Calu3 (cell line): ENCODE measurements at regions not wholly inside any gene's neighbourhood (a gene's known extent, or its start where the extent isn't known, plus 50 kb on each side); places are given as distances from the start of the nearest gene placed in this dataset.
"Not testable (repeated sequence)": the region's sequence is repeated elsewhere in the genome, so short reads cannot be mapped to it uniquely, and the experiment has no call there.

ENCODE experiments used
- BruUV-seq: library from RNA; stranded (reverse); fragments of 400-500 nt; replicated peaks from 2 replicates; lab custom pipeline; 2021; lab: Mats Ljungman, UMichigan
- CTCF ChIA-PET: fragments of 300-600 bp; sonication (Branson Sonifier 250); formaldehyde crosslinking; loops from one replicate; lab custom pipeline; 2022; ENCODE audit warnings: antibody characterized with exemption; lab: Charles Lee
- DNase-seq: peaks from one replicate; pipeline ENCODE4 v3.0.0; 2022
- H3K27ac Mint-ChIP-seq: one replicate; pipeline ENCODE4 v1.8.0; 2022; ENCODE audit warnings: mixed read lengths; ENCODE audit not compliant: unreplicated experiment
- H3K27me3 Mint-ChIP-seq: one replicate; pipeline ENCODE4 v1.8.0; 2022; ENCODE audit warnings: mixed read lengths; ENCODE audit not compliant: unreplicated experiment
- H3K36me3 Mint-ChIP-seq: one replicate; pipeline ENCODE4 v1.8.0; 2022; ENCODE audit warnings: mild to moderate bottlenecking, moderate library complexity, mixed read lengths; ENCODE audit not compliant: insufficient read depth, unreplicated experiment
- H3K4me1 Mint-ChIP-seq: one replicate; pipeline ENCODE4 v1.8.0; 2022; ENCODE audit warnings: mild to moderate bottlenecking, low read depth, mixed read lengths; ENCODE audit not compliant: unreplicated experiment
- H3K4me3 Mint-ChIP-seq: one replicate; pipeline ENCODE4 v1.8.0; 2022; ENCODE audit warnings: mild to moderate bottlenecking, low read depth, moderate library complexity, mixed read lengths; ENCODE audit not compliant: unreplicated experiment
- H3K9me3 Mint-ChIP-seq: one replicate; pipeline ENCODE4 v1.8.0; 2022; ENCODE audit warnings: low read depth, mixed read lengths; ENCODE audit not compliant: unreplicated experiment
- CTCF ChIP-seq: fragments of 200-600 bp; IDR thresholded peaks from one replicate; pipeline ENCODE4 v1.8.0; 2022; ENCODE audit warnings: antibody characterized with exemption; ENCODE audit not compliant: unreplicated experiment
- intact Hi-C: fragments of 100-400 bp; cut with micrococcal nuclease; formaldehyde crosslinking; loops from one replicate; pipeline ENCODE4 v1.10.0; 2022; ENCODE audit not compliant: unreplicated experiment

DNA sequence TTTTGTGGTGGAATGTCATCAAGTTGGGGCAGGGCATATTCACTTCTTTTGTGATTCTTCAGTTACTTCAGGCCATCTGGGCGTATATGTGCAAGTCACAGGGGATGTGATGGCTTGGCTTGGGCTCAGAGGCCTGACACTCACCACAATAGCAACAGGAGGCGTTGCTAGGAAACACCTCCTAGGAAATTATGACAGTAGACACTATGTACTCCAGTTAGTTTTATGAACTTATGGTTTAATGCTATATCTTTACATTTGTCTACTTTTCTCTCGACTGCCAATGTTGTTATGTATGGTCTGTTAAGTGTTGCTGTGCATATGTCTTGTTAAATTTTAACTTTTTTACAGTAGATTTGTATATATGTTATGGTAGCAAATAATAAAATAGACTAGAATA is 788.7 kb upstream of the GOT2 start:
- Mint-ChIP-seq H3K27ac (no peak overlapping the region), H3K4me3 (no peak overlapping the region), H3K36me3 (no peaks in the 10 kb centered on the region), H3K9me3 (peaks cover 12% of the 10 kb centered on the region), H3K27me3 (peaks cover 1% of the 10 kb centered on the region), H3K4me1 (no peaks in the 10 kb centered on the region)
- no peak for DNase-seq
- no peak for TF ChIP-seq CTCF
- CTCF ChIA-PET: interaction anchor here (1.5 kb wide), 1 partner anchor 30 kb away, joined by 4 read pairs; no protein-coding TSS in a partner anchor
- no TSS peak for BruUV-seq
- intact Hi-C loops: loop anchor here (10.0 kb wide), 1 partner anchor 362 kb away; no protein-coding TSS in a partner anchor

GRCh38 chr16:59518721-59519120 is 784.6 kb upstream of the GOT2 start:
- H3K4me3 Mint-ChIP-seq, intact Hi-C loops, H3K4me1 Mint-ChIP-seq, H3K27ac Mint-ChIP-seq, BruUV-seq, H3K36me3 Mint-ChIP-seq, DNase-seq, CTCF ChIA-PET: not testable (repeated sequence)
- peaks cover 21% of the 10 kb centered on the region for H3K9me3 Mint-ChIP-seq
- peaks cover 11% of the 10 kb centered on the region for H3K27me3 Mint-ChIP-seq

GRCh38 chr16:59514651-59515050 is 780.5 kb upstream of the GOT2 start:
- H3K27me3 Mint-ChIP-seq: peaks cover 11% of the 10 kb centered on the region

DNA sequence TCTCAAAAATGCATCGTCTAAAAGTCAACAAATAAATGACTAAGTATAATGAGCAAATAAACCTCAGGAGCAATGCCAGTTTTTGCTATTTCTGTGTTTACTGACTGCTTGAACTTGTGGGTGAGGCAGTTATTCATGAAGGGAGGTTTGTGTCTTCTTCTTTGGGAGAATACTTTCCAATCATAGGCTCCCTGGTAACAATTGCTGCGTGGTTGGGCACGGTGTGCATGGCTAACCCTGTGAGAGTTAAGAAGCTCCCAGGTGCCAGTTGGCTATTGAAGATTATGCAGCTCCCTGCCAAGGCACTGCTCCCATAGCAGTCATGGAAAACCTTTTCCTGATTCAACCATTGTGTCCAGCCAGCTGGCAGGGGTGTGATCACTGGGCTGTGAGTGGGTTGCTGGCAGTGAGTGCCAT is 775.9 kb upstream of the GOT2 start:
- intact Hi-C loops: no loop called here
- Mint-ChIP-seq H3K27ac (no peak overlapping the region), H3K27me3 (no peaks in the 10 kb centered on the region), H3K4me3 (no peak overlapping the region), H3K9me3 (peaks cover 2% of the 10 kb centered on the region), H3K4me1 (no peaks in the 10 kb centered on the region), H3K36me3 (no peaks in the 10 kb centered on the region)
- BruUV-seq: no TSS peak
- no peak for DNase-seq
- CTCF ChIA-PET: no interaction called here
- TF ChIP-seq CTCF: no peak

More at GRCh38 chr16:59514651-59515050, 780.5 kb upstream of the GOT2 start:
- intact Hi-C loops: no loop called here
- CTCF ChIA-PET: no interaction called here
- H3K9me3 Mint-ChIP-seq: peaks cover 13% of the 10 kb centered on the region
- no peaks in the 10 kb centered on the region for H3K4me1 Mint-ChIP-seq
- no peak overlapping the region for H3K4me3 Mint-ChIP-seq
- no peak for DNase-seq
- no peak for TF ChIP-seq CTCF
- no peaks in the 10 kb centered on the region for H3K36me3 Mint-ChIP-seq
- no TSS peak for BruUV-seq
- no peak overlapping the region for H3K27ac Mint-ChIP-seq

GRCh38 chr16:59500601-59501000 is 766.5 kb upstream of the GOT2 start:
- CTCF ChIA-PET: no interaction called here
- Mint-ChIP-seq H3K27me3 (no peaks in the 10 kb centered on the region), H3K4me1 (no peaks in the 10 kb centered on the region), H3K4me3 (no peak overlapping the region), H3K9me3 (peaks cover 15% of the 10 kb centered on the region), H3K27ac (no peak overlapping the region), H3K36me3 (no peaks in the 10 kb centered on the region)
- intact Hi-C loops: no loop called here
- no peak for DNase-seq
- BruUV-seq: no TSS peak
- no peak for TF ChIP-seq CTCF
